C4-2B (cell line): ENCODE measurements at regions not wholly inside any gene's neighbourhood (a gene's known extent, or its start where the extent isn't known, plus 50 kb on each side); places are given as distances from the start of the nearest gene placed in this dataset.

Source experiments
- CTCF ChIP-seq: fragments of 450-650 bp; conservative IDR thresholded peaks from 2 replicates; pipeline ENCODE4 v1.5.1; 2017; ENCODE audit warnings: mild to moderate bottlenecking
- ZFX ChIP-seq: fragments of 450-650 bp; IDR thresholded peaks from 2 replicates; pipeline ENCODE4 v1.6.1; 2017

- TF ChIP-seq CTCF: no peak
- no peak for TF ChIP-seq ZFX
Observed at GRCh38 chr1:81613803-81614202, 186.9 kb upstream of the ADGRL2 start.
